ENCODE measurements at regions not wholly inside any gene's neighbourhood (a gene's known extent, or its start where the extent isn't known, plus 50 kb on each side); places are given as distances from the start of the nearest gene placed in this dataset.

DNA sequence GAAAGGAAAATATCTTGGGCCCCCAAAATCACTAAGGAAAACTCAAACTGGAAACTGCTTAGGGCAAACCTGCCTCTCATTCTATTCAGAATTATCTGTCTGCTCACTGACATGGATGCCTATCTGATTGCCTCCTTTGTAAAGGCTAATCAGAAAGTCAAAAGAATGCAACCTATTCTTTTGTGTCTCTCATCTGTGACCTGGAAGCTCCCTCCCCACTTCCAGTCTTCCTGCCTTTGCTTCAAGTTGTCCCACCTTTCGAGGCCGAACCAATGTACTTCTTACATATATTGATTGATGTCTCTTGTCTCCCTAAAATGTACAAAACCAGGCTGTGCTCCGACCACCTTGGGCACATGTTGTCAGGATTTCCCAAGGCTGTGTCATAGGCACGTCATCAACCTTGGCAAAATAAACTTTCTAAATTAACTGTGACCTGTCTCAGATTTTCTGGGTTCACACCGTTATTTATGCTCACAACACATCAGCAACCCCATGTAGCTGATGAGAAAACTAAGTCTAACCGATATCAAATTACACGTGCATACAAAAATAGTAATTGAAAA, 302.3 kb upstream of the NRIP1 start:
- TF ChIP-seq RAD21 (IDR thresholded peaks at IDR 0.05; ENCODE audit: insufficient read depth, low read depth, low read length): no peak
- TF ChIP-seq, protein P1, sequence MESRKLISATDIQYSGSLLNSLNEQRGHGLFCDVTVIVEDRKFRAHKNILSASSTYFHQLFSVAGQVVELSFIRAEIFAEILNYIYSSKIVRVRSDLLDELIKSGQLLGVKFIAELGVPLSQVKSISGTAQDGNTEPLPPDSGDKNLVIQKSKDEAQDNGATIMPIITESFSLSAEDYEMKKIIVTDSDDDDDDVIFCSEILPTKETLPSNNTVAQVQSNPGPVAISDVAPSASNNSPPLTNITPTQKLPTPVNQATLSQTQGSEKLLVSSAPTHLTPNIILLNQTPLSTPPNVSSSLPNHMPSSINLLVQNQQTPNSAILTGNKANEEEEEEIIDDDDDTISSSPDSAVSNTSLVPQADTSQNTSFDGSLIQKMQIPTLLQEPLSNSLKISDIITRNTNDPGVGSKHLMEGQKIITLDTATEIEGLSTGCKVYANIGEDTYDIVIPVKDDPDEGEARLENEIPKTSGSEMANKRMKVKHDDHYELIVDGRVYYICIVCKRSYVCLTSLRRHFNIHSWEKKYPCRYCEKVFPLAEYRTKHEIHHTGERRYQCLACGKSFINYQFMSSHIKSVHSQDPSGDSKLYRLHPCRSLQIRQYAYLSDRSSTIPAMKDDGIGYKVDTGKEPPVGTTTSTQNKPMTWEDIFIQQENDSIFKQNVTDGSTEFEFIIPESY (IDR thresholded peaks at IDR 0.05): no peak
- TF ChIP-seq, protein P2, sequence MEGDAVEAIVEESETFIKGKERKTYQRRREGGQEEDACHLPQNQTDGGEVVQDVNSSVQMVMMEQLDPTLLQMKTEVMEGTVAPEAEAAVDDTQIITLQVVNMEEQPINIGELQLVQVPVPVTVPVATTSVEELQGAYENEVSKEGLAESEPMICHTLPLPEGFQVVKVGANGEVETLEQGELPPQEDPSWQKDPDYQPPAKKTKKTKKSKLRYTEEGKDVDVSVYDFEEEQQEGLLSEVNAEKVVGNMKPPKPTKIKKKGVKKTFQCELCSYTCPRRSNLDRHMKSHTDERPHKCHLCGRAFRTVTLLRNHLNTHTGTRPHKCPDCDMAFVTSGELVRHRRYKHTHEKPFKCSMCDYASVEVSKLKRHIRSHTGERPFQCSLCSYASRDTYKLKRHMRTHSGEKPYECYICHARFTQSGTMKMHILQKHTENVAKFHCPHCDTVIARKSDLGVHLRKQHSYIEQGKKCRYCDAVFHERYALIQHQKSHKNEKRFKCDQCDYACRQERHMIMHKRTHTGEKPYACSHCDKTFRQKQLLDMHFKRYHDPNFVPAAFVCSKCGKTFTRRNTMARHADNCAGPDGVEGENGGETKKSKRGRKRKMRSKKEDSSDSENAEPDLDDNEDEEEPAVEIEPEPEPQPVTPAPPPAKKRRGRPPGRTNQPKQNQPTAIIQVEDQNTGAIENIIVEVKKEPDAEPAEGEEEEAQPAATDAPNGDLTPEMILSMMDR (IDR thresholded peaks at IDR 0.05 in 2 of 3, conservative IDR thresholded peaks at IDR 0.05 in 1 of 3; ENCODE audit: control insufficient read depth in 2 of 3, extremely low read depth in 1 of 3, insufficient read depth in 1 of 3, low read depth in 3 of 3, low read length in 3 of 3): no peak
